GM12872 (cell line): ENCODE measurements at regions not wholly inside any gene's neighbourhood (a gene's known extent, or its start where the extent isn't known, plus 50 kb on each side); places are given as distances from the start of the nearest gene placed in this dataset.

Experiments
- CTCF ChIP-seq: IDR thresholded peaks from 3 replicates; pipeline ENCODE4 v1.5.1; 2011; ENCODE audit warnings: low read depth, mild to moderate bottlenecking, low read length, moderate library complexity; ENCODE audit not compliant: insufficient read depth

DNA sequence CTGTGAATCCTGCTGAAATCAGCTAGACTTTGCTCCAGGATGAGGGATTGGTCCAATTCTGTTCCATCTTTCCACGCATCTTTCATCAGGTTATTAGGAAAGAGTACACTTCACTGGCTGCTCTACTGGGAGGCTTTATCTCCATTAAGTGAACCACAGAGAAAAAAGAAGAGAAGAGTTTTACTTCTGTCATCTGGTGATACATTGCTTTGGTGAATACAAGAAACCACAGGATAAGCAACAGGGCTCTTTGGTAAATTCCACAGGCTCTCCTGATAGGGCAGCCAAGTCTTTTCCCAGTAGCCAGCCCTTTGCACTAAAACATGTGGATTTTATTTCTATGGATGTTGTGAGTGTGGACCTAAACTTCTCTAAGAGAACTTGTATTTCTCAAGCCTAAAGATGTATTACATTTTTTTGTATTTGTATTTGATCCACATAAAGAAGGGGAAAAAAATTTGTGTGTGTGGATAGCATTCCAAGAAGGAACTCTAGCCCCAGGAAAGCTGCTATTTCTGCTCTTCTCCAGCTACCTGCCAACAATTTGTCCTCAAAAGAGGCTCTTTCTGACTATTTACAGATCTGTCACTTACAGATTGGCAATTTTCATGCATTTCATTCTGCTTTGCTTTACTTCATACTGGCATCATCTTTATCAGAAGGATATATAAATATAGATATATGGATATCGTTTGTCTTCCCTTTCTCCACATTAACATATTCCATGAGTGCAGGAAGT is 1117.6 kb upstream of the TMEM132C start:
- TF ChIP-seq CTCF = no peak

DNA sequence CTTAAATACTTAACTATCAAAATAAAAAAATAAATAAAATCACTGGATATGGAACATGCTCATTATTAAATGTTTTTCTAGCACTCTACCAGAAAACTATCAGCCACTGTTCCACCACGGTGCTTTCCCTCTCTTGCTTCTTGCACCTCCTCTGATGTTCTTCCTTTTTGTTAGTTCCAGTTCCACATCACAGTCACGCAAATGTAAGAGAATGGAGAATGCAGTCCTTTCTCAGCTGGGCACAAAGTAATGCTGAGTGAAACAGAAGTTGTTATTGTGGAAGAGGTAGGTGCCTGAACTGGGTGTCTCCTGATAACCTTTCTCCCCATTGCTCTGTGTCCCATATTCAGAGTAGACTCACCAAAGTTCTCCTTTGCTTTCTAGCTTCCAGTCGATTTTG is 1116.9 kb upstream of the TMEM132C start:
- TF ChIP-seq CTCF = no peak

DNA sequence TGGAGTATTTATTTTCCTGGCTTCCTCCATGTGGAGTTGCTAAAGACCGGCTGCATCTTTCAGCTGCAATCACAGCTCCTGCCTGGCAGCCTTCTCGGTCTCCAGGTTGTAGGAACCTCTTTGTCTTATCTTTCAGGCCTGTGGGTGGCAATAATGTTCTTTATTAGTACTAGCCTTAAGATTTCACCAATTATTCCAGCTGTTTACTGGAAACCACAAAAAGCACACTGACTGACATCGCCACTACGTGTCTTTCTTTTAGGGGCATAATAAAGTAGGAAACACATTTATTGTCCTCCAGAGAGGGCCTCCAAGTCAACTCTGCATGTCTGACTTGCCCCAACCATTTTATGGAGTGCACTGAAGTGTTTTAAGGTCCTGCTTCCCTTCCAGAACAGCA is 1116.5 kb upstream of the TMEM132C start:
- no peak for TF ChIP-seq CTCF

GRCh38 chr12:127150956-127151355 is 1116.0 kb upstream of the TMEM132C start:
- no peak for TF ChIP-seq CTCF

GRCh38 chr12:127153996-127154395 is 1113.0 kb upstream of the TMEM132C start:
- TF ChIP-seq CTCF = no peak

DNA sequence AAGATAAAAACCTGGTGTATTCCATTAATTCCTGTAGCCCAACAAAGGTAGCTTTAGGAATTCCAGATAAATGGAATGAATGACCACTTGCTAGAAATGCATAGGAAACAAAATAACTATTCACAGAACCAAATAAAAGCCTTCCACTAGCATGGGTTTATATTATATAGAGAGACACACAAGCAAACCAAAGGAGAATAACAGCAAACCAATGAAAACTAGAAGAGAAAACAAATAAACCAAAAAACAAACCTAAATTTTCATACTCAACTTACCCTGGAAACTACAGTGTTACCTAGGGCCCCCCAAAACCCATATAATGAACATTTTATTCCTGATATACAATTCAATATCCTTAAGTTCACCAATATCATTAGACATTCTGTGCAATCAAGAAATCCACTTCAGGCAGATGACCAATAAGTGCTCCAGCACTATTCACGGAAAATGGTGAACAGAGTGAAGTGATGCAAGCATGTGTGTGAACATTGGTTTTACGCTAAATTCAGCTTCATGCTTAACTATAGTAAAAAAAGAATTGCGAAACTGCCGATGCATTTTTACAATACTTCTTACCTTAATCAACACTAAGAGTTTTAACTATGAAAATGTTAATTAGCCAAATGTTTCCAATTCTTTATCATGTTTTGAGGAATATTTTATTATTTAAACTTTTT is 1108.4 kb upstream of the TMEM132C start:
- TF ChIP-seq CTCF = no peak

GRCh38 chr12:127161466-127161865 is 1105.5 kb upstream of the TMEM132C start:
- TF ChIP-seq CTCF = no peak
